ENCODE measurements at regions not wholly inside any gene's neighbourhood (a gene's known extent, or its start where the extent isn't known, plus 50 kb on each side); places are given as distances from the start of the nearest gene placed in this dataset.
"Not testable (repeated sequence)": the region's sequence is repeated elsewhere in the genome, so short reads cannot be mapped to it uniquely, and the experiment has no call there.

DNA sequence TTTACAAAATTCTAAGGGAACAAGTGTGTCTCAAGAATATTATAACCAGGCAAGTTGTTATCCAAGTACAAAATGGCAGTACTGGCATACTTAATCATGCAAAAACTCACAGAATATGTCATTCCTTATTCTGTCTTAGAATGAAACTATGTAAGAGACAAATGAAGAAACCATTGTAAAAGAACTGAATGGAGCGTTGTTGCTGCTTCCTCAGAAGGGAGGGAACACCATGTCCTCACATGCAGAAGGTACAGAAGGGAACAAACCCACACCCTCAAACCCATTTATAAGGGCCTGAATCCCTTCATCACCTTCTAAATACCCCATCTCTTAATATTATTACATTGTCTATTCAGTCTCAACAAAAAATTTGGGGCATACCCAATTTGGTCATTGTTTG lies 960.0 kb downstream of the LTN1 start:
- WGBS: 100% methylated on average over 1 of the region's 1 CpG
- peaks cover 18% of the 10 kb centered on the region for H3K9me3 ChIP-seq (ENCODE audit: control insufficient read depth, low read length)
- H3K18ac ChIP-seq (ENCODE audit: low read depth in 1 of 2, low read length in 2 of 2); H3K4ac ChIP-seq (ENCODE audit: low read depth in 1 of 2, low read length in 2 of 2); H3K27me3 ChIP-seq (ENCODE audit: control insufficient read depth in 1 of 2, insufficient read depth in 1 of 2, low read length in 2 of 2); H3K27ac ChIP-seq (ENCODE audit: low read length, poor library complexity, severe bottlenecking); H2BK15ac ChIP-seq (ENCODE audit: low read depth, poor library complexity, severe bottlenecking); H3K14ac ChIP-seq (ENCODE audit: low read length in 2 of 2); DNase-seq; H4K8ac ChIP-seq (ENCODE audit: low read length); H2AFZ ChIP-seq (ENCODE audit: low read depth, low read length); H4K91ac ChIP-seq (ENCODE audit: low read length); H3K4me1 ChIP-seq (ENCODE audit: control insufficient read depth, insufficient read depth, low read depth, low read length); H3K9ac ChIP-seq (ENCODE audit: low read length); H3K4me3 ChIP-seq (ENCODE audit: insufficient read depth in 1 of 2, low read depth in 1 of 2, low read length in 2 of 2); H2BK120ac ChIP-seq (ENCODE audit: low read depth, low read length); H3K36me3 ChIP-seq (ENCODE audit: control insufficient read depth in 1 of 2, insufficient read depth in 2 of 2, low read depth in 1 of 2, low read length in 2 of 2); H2BK5ac ChIP-seq (ENCODE audit: low read depth, low read length, poor library complexity, severe bottlenecking); H2BK12ac ChIP-seq (ENCODE audit: low read length in 2 of 2); H2AK5ac ChIP-seq (ENCODE audit: low read length, severe bottlenecking); H3K79me1 ChIP-seq (replicated peaks; ENCODE audit: low read length, poor library complexity, severe bottlenecking); H3K4me2 ChIP-seq (ENCODE audit: low read length, poor library complexity, severe bottlenecking); H3K23ac ChIP-seq (ENCODE audit: low read length in 2 of 2): not testable (repeated sequence)

DNA sequence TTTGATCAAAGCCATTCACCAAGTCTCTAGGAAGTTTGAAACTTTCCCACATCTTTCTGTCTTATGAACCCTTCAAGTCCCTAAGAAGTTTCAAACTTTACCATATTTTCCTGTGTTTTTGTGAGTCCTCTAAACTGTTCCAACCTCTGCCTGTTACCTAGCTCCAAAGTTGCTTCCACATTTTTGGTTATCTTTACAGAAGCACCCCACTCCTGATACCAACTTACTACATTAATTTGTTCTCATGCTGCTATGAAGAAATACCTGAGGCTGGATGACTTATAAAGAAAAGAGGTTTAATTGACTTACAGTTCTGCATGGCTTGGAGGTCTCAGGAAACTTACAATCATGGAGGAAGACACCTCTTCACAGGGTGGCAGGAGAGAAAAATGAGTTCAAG lies 961.6 kb downstream of the LTN1 start:
- not testable (repeated sequence) for H3K4me3 ChIP-seq (ENCODE audit: insufficient read depth in 1 of 2, low read depth in 1 of 2, low read length in 2 of 2); H3K23ac ChIP-seq (ENCODE audit: low read length in 2 of 2); H3K14ac ChIP-seq (ENCODE audit: low read length in 2 of 2); H3K27me3 ChIP-seq (ENCODE audit: control insufficient read depth in 1 of 2, insufficient read depth in 1 of 2, low read length in 2 of 2); H3K4me2 ChIP-seq (ENCODE audit: low read length, poor library complexity, severe bottlenecking); H2BK12ac ChIP-seq (ENCODE audit: low read length in 2 of 2); H3K27ac ChIP-seq (ENCODE audit: low read length, poor library complexity, severe bottlenecking); H3K36me3 ChIP-seq (ENCODE audit: control insufficient read depth in 1 of 2, insufficient read depth in 2 of 2, low read depth in 1 of 2, low read length in 2 of 2); H2BK5ac ChIP-seq (ENCODE audit: low read depth, low read length, poor library complexity, severe bottlenecking); H2AK5ac ChIP-seq (ENCODE audit: low read length, severe bottlenecking); H2BK15ac ChIP-seq (ENCODE audit: low read depth, poor library complexity, severe bottlenecking); H4K8ac ChIP-seq (ENCODE audit: low read length); H3K79me1 ChIP-seq (replicated peaks; ENCODE audit: low read length, poor library complexity, severe bottlenecking); H3K4me1 ChIP-seq (ENCODE audit: control insufficient read depth, insufficient read depth, low read depth, low read length); H2BK120ac ChIP-seq (ENCODE audit: low read depth, low read length); H3K4ac ChIP-seq (ENCODE audit: low read depth in 1 of 2, low read length in 2 of 2); H4K91ac ChIP-seq (ENCODE audit: low read length); H3K18ac ChIP-seq (ENCODE audit: low read depth in 1 of 2, low read length in 2 of 2); DNase-seq; H2AFZ ChIP-seq (ENCODE audit: low read depth, low read length); H3K9ac ChIP-seq (ENCODE audit: low read length)
- peaks cover 18% of the 10 kb centered on the region for H3K9me3 ChIP-seq (ENCODE audit: control insufficient read depth, low read length)

DNA sequence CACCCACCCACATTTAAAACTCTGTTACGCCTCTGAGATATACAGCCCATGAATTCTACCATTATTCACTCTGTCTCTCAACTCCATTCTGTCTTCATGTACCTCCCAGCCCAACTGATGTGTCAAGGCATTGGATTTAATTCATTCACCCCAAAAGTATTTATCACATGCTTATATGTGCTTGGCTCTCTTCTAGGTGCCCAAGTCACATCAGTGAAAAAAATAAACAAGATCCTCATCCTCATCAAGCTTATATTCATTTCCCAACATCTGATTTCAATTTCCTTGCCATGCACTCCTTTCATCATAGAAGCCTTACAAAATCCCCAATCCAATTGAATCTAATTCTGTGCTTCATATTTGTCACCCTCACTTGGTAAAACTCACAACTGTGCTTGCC lies 967.6 kb downstream of the LTN1 start:
- no peak overlapping the region for H2BK5ac ChIP-seq (ENCODE audit: low read depth, low read length, poor library complexity, severe bottlenecking)
- no peak overlapping the region for H3K18ac ChIP-seq (ENCODE audit: low read depth in 1 of 2, low read length in 2 of 2)
- no peak for DNase-seq
- no peak overlapping the region for H4K91ac ChIP-seq (ENCODE audit: low read length)
- H3K4me3 ChIP-seq (ENCODE audit: insufficient read depth in 1 of 2, low read depth in 1 of 2, low read length in 2 of 2): no peak overlapping the region
- no peak overlapping the region for H3K14ac ChIP-seq (ENCODE audit: low read length in 2 of 2)
- 97% methylated on average over 1 of the region's 1 CpG for WGBS
- no peak overlapping the region for H2BK12ac ChIP-seq (ENCODE audit: low read length in 2 of 2)
- no peak overlapping the region for H3K27ac ChIP-seq (ENCODE audit: low read length, poor library complexity, severe bottlenecking)
- no peaks in the 10 kb centered on the region for H3K27me3 ChIP-seq (ENCODE audit: control insufficient read depth in 1 of 2, insufficient read depth in 1 of 2, low read length in 2 of 2)
- no peak overlapping the region for H3K9ac ChIP-seq (ENCODE audit: low read length)
- H2BK15ac ChIP-seq (ENCODE audit: low read depth, poor library complexity, severe bottlenecking): no peak overlapping the region
- no peak overlapping the region for H2BK120ac ChIP-seq (ENCODE audit: low read depth, low read length)
- H3K23ac ChIP-seq (ENCODE audit: low read length in 2 of 2): no peak overlapping the region
- H3K4ac ChIP-seq (ENCODE audit: low read depth in 1 of 2, low read length in 2 of 2): no peak overlapping the region
- no peaks in the 10 kb centered on the region for H3K36me3 ChIP-seq (ENCODE audit: control insufficient read depth in 1 of 2, insufficient read depth in 2 of 2, low read depth in 1 of 2, low read length in 2 of 2)
- H3K9me3 ChIP-seq (ENCODE audit: control insufficient read depth, low read length): peaks cover 4% of the 10 kb centered on the region
- no peak overlapping the region for H4K8ac ChIP-seq (ENCODE audit: low read length)
- H2AFZ ChIP-seq (ENCODE audit: low read depth, low read length): no peak overlapping the region
- H3K4me2 ChIP-seq (ENCODE audit: low read length, poor library complexity, severe bottlenecking): no peak overlapping the region
- no peaks in the 10 kb centered on the region for H3K4me1 ChIP-seq (ENCODE audit: control insufficient read depth, insufficient read depth, low read depth, low read length)
- H2AK5ac ChIP-seq (ENCODE audit: low read length, severe bottlenecking): no peak overlapping the region
- no peaks in the 10 kb centered on the region for H3K79me1 ChIP-seq (replicated peaks; ENCODE audit: low read length, poor library complexity, severe bottlenecking)

DNA sequence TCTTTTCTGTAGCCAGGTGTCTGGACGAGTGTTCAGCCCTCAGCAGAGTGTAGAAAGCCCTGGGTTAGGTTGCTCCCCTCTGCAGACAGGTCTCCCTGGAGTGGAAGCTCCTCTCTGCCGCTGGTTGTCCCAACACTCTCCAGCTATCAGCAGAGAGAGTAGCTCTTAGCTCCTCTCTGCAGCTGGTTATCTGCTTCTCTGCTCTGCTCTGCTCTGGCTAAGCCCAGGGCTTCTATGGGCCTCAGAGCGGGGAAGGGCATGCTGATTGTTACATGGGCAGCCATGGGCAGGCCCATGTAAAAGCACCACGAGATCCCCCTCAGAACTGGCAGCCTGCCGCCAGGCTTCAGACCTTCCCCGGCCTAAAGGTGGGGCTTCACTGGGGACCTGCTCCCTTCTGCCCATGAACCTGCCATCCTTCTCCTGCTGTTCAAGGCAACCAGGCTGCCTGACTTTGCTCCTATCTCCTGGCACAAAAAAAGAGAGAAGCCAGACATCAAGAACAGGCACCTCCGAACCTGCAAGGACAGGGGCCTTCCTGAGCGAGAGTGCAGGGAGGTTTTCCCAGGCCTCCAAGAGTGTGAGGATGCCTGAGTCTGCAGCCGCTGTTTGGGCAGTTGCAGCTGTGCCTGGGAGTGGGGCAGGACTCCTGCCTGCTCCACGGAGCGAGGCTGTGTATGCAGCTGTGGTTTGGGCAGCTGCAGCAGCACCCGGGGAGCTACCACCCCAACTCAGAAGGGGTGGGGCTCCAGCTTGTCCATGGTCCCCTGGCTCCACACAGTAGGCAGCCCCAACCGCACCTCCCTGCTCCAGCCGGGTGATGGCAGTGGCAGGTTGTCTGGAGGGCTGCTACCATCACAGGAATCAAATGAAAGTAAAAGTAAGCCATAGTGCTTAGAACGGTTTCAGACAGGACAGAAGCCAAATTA lies 973.7 kb downstream of the LTN1 start:
- no peak overlapping the region for H3K27ac ChIP-seq (ENCODE audit: low read length, poor library complexity, severe bottlenecking)
- no peak overlapping the region for H2BK120ac ChIP-seq (ENCODE audit: low read depth, low read length)
- 92% methylated on average over 15 of the region's 15 CpGs for WGBS
- H3K79me1 ChIP-seq (replicated peaks; ENCODE audit: low read length, poor library complexity, severe bottlenecking): no peaks in the 10 kb centered on the region
- H3K36me3 ChIP-seq (ENCODE audit: control insufficient read depth in 1 of 2, insufficient read depth in 2 of 2, low read depth in 1 of 2, low read length in 2 of 2): no peaks in the 10 kb centered on the region
- no peak overlapping the region for H3K4ac ChIP-seq (ENCODE audit: low read depth in 1 of 2, low read length in 2 of 2)
- no peak overlapping the region for H3K9ac ChIP-seq (ENCODE audit: low read length)
- no peak for DNase-seq
- H2BK15ac ChIP-seq (ENCODE audit: low read depth, poor library complexity, severe bottlenecking): no peak overlapping the region
- no peak overlapping the region for H2BK5ac ChIP-seq (ENCODE audit: low read depth, low read length, poor library complexity, severe bottlenecking)
- H3K18ac ChIP-seq (ENCODE audit: low read depth in 1 of 2, low read length in 2 of 2): no peak overlapping the region
- no peaks in the 10 kb centered on the region for H3K4me1 ChIP-seq (ENCODE audit: control insufficient read depth, insufficient read depth, low read depth, low read length)
- H3K4me2 ChIP-seq (ENCODE audit: low read length, poor library complexity, severe bottlenecking): no peak overlapping the region
- no peak overlapping the region for H3K4me3 ChIP-seq (ENCODE audit: insufficient read depth in 1 of 2, low read depth in 1 of 2, low read length in 2 of 2)
- no peaks in the 10 kb centered on the region for H3K27me3 ChIP-seq (ENCODE audit: control insufficient read depth in 1 of 2, insufficient read depth in 1 of 2, low read length in 2 of 2)
- H2AFZ ChIP-seq (ENCODE audit: low read depth, low read length): no peak overlapping the region
- no peak overlapping the region for H4K91ac ChIP-seq (ENCODE audit: low read length)
- no peak overlapping the region for H4K8ac ChIP-seq (ENCODE audit: low read length)
- H3K14ac ChIP-seq (ENCODE audit: low read length in 2 of 2): peak overlapping the region in 1 of 2 experiments; percentile 79
- H3K23ac ChIP-seq (ENCODE audit: low read length in 2 of 2): no peak overlapping the region
- H2BK12ac ChIP-seq (ENCODE audit: low read length in 2 of 2): no peak overlapping the region
- no peaks in the 10 kb centered on the region for H3K9me3 ChIP-seq (ENCODE audit: control insufficient read depth, low read length)
- no peak overlapping the region for H2AK5ac ChIP-seq (ENCODE audit: low read length, severe bottlenecking)
